Astrocyte (in vitro differentiated cells and primary cell): ENCODE measurements at regions not wholly inside any gene's neighbourhood (a gene's known extent, or its start where the extent isn't known, plus 50 kb on each side); places are given as distances from the start of the nearest gene placed in this dataset.

Experiments used
- DNase-seq: peaks from one replicate; pipeline ENCODE4 v3.0.0-alpha.2; 2010; ENCODE audit warnings: low read depth
- FAIRE-seq: peaks from 2 replicates; lab custom pipeline; 2011; peaks lifted over from hg19 to GRCh38; lab: Jason Lieb, UNC
- H2AFZ ChIP-seq: 2 replicates; pipeline ENCODE4 v1.6.0; 2012; ENCODE audit warnings: low read depth, low read length, inconsistent platforms
- H3K27ac ChIP-seq: 2 replicates; pipeline ENCODE4 v1.5.1; 2011; ENCODE audit warnings: low read depth, low read length, inconsistent platforms
- H3K27me3 ChIP-seq: 2 replicates; pipeline ENCODE4 v1.6.0; 2011; ENCODE audit warnings: low read length, inconsistent platforms; ENCODE audit not compliant: insufficient read depth
- H3K36me3 ChIP-seq: 2 replicates; pipeline ENCODE4 v1.5.1; 2011; ENCODE audit warnings: low read length, inconsistent platforms; ENCODE audit not compliant: insufficient read depth
- H3K4me1 ChIP-seq: 2 replicates; pipeline ENCODE4 v1.5.1; 2011; ENCODE audit warnings: low read length, inconsistent platforms; ENCODE audit not compliant: insufficient read depth
- H3K4me2 ChIP-seq: 2 replicates; pipeline ENCODE4 v1.6.0; 2012; ENCODE audit warnings: low read length, inconsistent platforms
- H3K4me3 ChIP-seq: 2 replicates; pipeline ENCODE4 v1.5.1; 2011; ENCODE audit warnings: low read depth, mild to moderate bottlenecking, low read length, inconsistent platforms; ENCODE audit not compliant: insufficient read depth
- H3K79me2 ChIP-seq: 2 replicates; pipeline ENCODE4 v1.6.0; 2012; ENCODE audit warnings: mild to moderate bottlenecking, low read length, inconsistent platforms; ENCODE audit not compliant: insufficient read depth
- H3K9ac ChIP-seq: 2 replicates; pipeline ENCODE4 v1.6.0; 2012; ENCODE audit warnings: mild to moderate bottlenecking, low read length, inconsistent platforms
- H3K9me3 ChIP-seq: 2 replicates; pipeline ENCODE4 v1.5.1; 2012; ENCODE audit warnings: low read depth, mild to moderate bottlenecking, low read length, inconsistent platforms; ENCODE audit not compliant: insufficient read depth
- H4K20me1 ChIP-seq: 2 replicates; pipeline ENCODE4 v1.6.0; 2012; ENCODE audit warnings: low read length, inconsistent platforms; ENCODE audit not compliant: insufficient read depth
- H3K27ac Mint-ChIP-seq: one replicate; pipeline ENCODE4 v1.8.0; 2021; ENCODE audit warnings: mild to moderate bottlenecking, mixed read lengths; ENCODE audit not compliant: unreplicated experiment
- H3K27me3 Mint-ChIP-seq: one replicate; pipeline ENCODE4 v1.8.0; 2021; ENCODE audit warnings: low read depth, mixed read lengths; ENCODE audit not compliant: unreplicated experiment
- H3K36me3 Mint-ChIP-seq: one replicate; pipeline ENCODE4 v1.8.0; 2021; ENCODE audit warnings: low read depth, mixed read lengths; ENCODE audit not compliant: unreplicated experiment
- H3K4me1 Mint-ChIP-seq: one replicate; pipeline ENCODE4 v1.8.0; 2021; ENCODE audit warnings: low read depth, mixed read lengths; ENCODE audit not compliant: unreplicated experiment
- H3K4me3 Mint-ChIP-seq: one replicate; pipeline ENCODE4 v1.8.0; 2021; ENCODE audit warnings: mild to moderate bottlenecking, moderate library complexity, mixed read lengths; ENCODE audit not compliant: unreplicated experiment
- H3K9me3 Mint-ChIP-seq: one replicate; pipeline ENCODE4 v1.8.0; 2021; ENCODE audit warnings: mild to moderate bottlenecking, mixed read lengths; ENCODE audit not compliant: unreplicated experiment
- EZH2 ChIP-seq: IDR thresholded peaks from 2 replicates; pipeline ENCODE4 v1.6.1; 2012; ENCODE audit warnings: mild to moderate bottlenecking, low read length, inconsistent platforms; ENCODE audit not compliant: insufficient read depth
- TF ChIP-seq, protein P1 (sequence below): IDR thresholded peaks from 2 replicates; pipeline ENCODE4 v1.5.1; 2011; ENCODE audit warnings: low read depth, mild to moderate bottlenecking, inconsistent platforms, low read length, moderate library complexity; ENCODE audit not compliant: insufficient read depth

- H3K36me3 Mint-ChIP-seq: no peaks in the 10 kb centered on the region
- FAIRE-seq: no peak
- no peak overlapping the region for H3K27ac ChIP-seq
Measured at GRCh38 chr2:126107883-126108282, 548.1 kb upstream of the GYPC start.

GRCh38 chr2:126115975-126116374 is 540.0 kb upstream of the GYPC start:
- no peak overlapping the region for H3K27ac ChIP-seq
- no peak for DNase-seq
- H3K4me3 ChIP-seq: no peak overlapping the region
- no peaks in the 10 kb centered on the region for H3K4me1 ChIP-seq
- Mint-ChIP-seq H3K27me3 (no peaks in the 10 kb centered on the region), H3K4me3 (no peak overlapping the region), H3K9me3 (no peaks in the 10 kb centered on the region), H3K36me3 (no peaks in the 10 kb centered on the region), H3K27ac (no peak overlapping the region), H3K4me1 (no peaks in the 10 kb centered on the region)
- no peaks in the 10 kb centered on the region for H3K9me3 ChIP-seq
- no peaks in the 10 kb centered on the region for H3K36me3 ChIP-seq
- no peak overlapping the region for H2AFZ ChIP-seq
- no peak overlapping the region for H3K4me2 ChIP-seq
- H3K79me2 ChIP-seq: no peaks in the 10 kb centered on the region
- TF ChIP-seq, protein P1, sequence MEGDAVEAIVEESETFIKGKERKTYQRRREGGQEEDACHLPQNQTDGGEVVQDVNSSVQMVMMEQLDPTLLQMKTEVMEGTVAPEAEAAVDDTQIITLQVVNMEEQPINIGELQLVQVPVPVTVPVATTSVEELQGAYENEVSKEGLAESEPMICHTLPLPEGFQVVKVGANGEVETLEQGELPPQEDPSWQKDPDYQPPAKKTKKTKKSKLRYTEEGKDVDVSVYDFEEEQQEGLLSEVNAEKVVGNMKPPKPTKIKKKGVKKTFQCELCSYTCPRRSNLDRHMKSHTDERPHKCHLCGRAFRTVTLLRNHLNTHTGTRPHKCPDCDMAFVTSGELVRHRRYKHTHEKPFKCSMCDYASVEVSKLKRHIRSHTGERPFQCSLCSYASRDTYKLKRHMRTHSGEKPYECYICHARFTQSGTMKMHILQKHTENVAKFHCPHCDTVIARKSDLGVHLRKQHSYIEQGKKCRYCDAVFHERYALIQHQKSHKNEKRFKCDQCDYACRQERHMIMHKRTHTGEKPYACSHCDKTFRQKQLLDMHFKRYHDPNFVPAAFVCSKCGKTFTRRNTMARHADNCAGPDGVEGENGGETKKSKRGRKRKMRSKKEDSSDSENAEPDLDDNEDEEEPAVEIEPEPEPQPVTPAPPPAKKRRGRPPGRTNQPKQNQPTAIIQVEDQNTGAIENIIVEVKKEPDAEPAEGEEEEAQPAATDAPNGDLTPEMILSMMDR: no peak
- no peak for TF ChIP-seq EZH2
- no peaks in the 10 kb centered on the region for H4K20me1 ChIP-seq
- FAIRE-seq: no peak
- H3K27me3 ChIP-seq: no peaks in the 10 kb centered on the region
- H3K9ac ChIP-seq: no peak overlapping the region

More at GRCh38 chr2:126107883-126108282, 548.1 kb upstream of the GYPC start:
- Histone ChIP-seq H3K36me3 (no peaks in the 10 kb centered on the region), H3K4me3 (no peak overlapping the region), H3K4me2 (no peak overlapping the region), H3K27me3 (no peaks in the 10 kb centered on the region), H3K9me3 (no peaks in the 10 kb centered on the region), H2AFZ (no peak overlapping the region), H3K79me2 (no peaks in the 10 kb centered on the region), H3K4me1 (no peaks in the 10 kb centered on the region), H3K9ac (no peak overlapping the region), H4K20me1 (no peaks in the 10 kb centered on the region)
- Mint-ChIP-seq H3K4me3 (no peak overlapping the region), H3K9me3 (peaks cover 2% of the 10 kb centered on the region), H3K27ac (no peak overlapping the region), H3K27me3 (no peaks in the 10 kb centered on the region), H3K4me1 (no peaks in the 10 kb centered on the region)
- no peak for DNase-seq
- TF ChIP-seq, protein P1: no peak
- no peak for TF ChIP-seq EZH2

GRCh38 chr2:126117886-126118285 is 538.1 kb upstream of the GYPC start:
- no peak for DNase-seq
- no peaks in the 10 kb centered on the region for H4K20me1 ChIP-seq

More at GRCh38 chr2:126117886-126118285, 538.1 kb upstream of the GYPC start:
- H3K9me3 Mint-ChIP-seq: no peaks in the 10 kb centered on the region
- H2AFZ ChIP-seq: no peak overlapping the region
- no peak overlapping the region for H3K9ac ChIP-seq
- no peaks in the 10 kb centered on the region for H3K36me3 Mint-ChIP-seq
- no peaks in the 10 kb centered on the region for H3K79me2 ChIP-seq
- H3K4me1 ChIP-seq: no peaks in the 10 kb centered on the region
- no peaks in the 10 kb centered on the region for H3K4me1 Mint-ChIP-seq
- H3K9me3 ChIP-seq: no peaks in the 10 kb centered on the region
- no peak overlapping the region for H3K4me2 ChIP-seq
- no peak overlapping the region for H3K4me3 Mint-ChIP-seq
- no peaks in the 10 kb centered on the region for H3K27me3 Mint-ChIP-seq
- H3K27ac ChIP-seq: no peak overlapping the region
- H3K27ac Mint-ChIP-seq: no peak overlapping the region
- no peak overlapping the region for H3K4me3 ChIP-seq
- H3K27me3 ChIP-seq: no peaks in the 10 kb centered on the region
- H3K36me3 ChIP-seq: no peaks in the 10 kb centered on the region
- no peak for FAIRE-seq
- TF ChIP-seq, protein P1: no peak
- TF ChIP-seq EZH2: no peak
